NAMALWA (cell line): ENCODE measurements at regions not wholly inside any gene's neighbourhood (a gene's known extent, or its start where the extent isn't known, plus 50 kb on each side); places are given as distances from the start of the nearest gene placed in this dataset.

Experiments used
- DNase-seq: peaks from one replicate; pipeline ENCODE4 v3.0.0-alpha.2; 2015; ENCODE audit warnings: low spot score

GRCh38 chr3:64748244-64748904 lies 60.6 kb upstream of the ADAMTS9 start:
- DNase-seq = no peak

- no peak for DNase-seq
Measured at GRCh38 chr3:64747679-64748078, 59.9 kb upstream of the ADAMTS9 start.

GRCh38 chr3:64743887-64744243 lies 56.1 kb upstream of the ADAMTS9 start:
- DNase-seq = no peak

- DNase-seq = no peak
Measured at GRCh38 chr3:64743156-64743886, 55.5 kb upstream of the ADAMTS9 start.

- no peak for DNase-seq
Measured at GRCh38 chr3:64741341-64741740, 53.5 kb upstream of the ADAMTS9 start.

GRCh38 chr3:64739971-64740631 lies 52.3 kb upstream of the ADAMTS9 start:
- no peak for DNase-seq
